Thyroid gland (tissue), 4 donors: ENCODE measurements at regions not wholly inside any gene's neighbourhood (a gene's known extent, or its start where the extent isn't known, plus 50 kb on each side); places are given as distances from the start of the nearest gene placed in this dataset.

Source experiments
- DNase-seq, 2 donors: peaks; one replicate each; pipeline ENCODE4 v3.0.0-alpha.2; 2019
- H3K27ac ChIP-seq, 3 donors: fragments of 200-600 bp; sonication (generic); 1 replicate in 2 of 3; 2 replicates in 1 of 3; pipeline ENCODE4 v1.5.1; 2016 to 2019; ENCODE audit warnings: mild to moderate bottlenecking in 1 of 3, moderate library complexity in 1 of 3
- H3K27me3 ChIP-seq: fragments of 200-600 bp; sonication (generic); one replicate; pipeline ENCODE4 v1.5.1; 2019
- H3K36me3 ChIP-seq, 2 donors: fragments of 200-600 bp; sonication (generic); one replicate each; pipeline ENCODE4 v1.5.1; 2016 to 2019
- H3K4me1 ChIP-seq, 2 donors: fragments of 200-600 bp; sonication (generic); one replicate each; pipeline ENCODE4 v1.5.1; 2017 to 2019
- H3K4me3 ChIP-seq, 3 donors: fragments of 200-600 bp; sonication (generic); replicated peaks in 1 of 3; 1 replicate in 2 of 3; 2 replicates in 1 of 3; pipeline ENCODE4 v1.5.1; 2016; ENCODE audit warnings: mild to moderate bottlenecking in 1 of 3
- H3K9me3 ChIP-seq: fragments of 200-600 bp; sonication (generic); one replicate; pipeline ENCODE4 v1.5.1; 2017
- CTCF ChIP-seq, 6 experiments: fragments of 200-600 bp in 3 of 6; fragments of 450-650 bp in 3 of 6; sonication (generic) in 3 of 6; IDR thresholded peaks; one replicate each; pipeline ENCODE4 v1.5.1; 2016 to 2019; ENCODE audit warnings: antibody characterized with exemption in 6 of 6, mild to moderate bottlenecking in 2 of 6, inconsistent platforms in 1 of 6, moderate library complexity in 1 of 6
- POLR2A ChIP-seq, 2 donors: fragments of 450-650 bp; IDR thresholded peaks; one replicate each; pipeline ENCODE4 v1.6.1; 2017; ENCODE audit warnings: antibody characterized with exemption in 2 of 2, mild to moderate bottlenecking in 2 of 2, moderate library complexity in 1 of 2
- WGBS, 2 donors: methylation state at CpG; one replicate each; pipeline ENCODE4 v1.1.5; 2017; 5-methylcytosine and 5-hydroxymethylcytosine counted together
- intact Hi-C: fragments of 100-400 bp; cut with DNase I; formaldehyde crosslinking; loops from one replicate; pipeline ENCODE4 v1.15.1; 2023

- H3K4me3 ChIP-seq = no peak overlapping the region
- H3K27ac ChIP-seq = no peak overlapping the region
- intact Hi-C loops = no loop called here
- no peak for DNase-seq
- TF ChIP-seq CTCF (IDR thresholded peaks at IDR 0.05) (no peak), POLR2A (IDR thresholded peaks at IDR 0.05) (no peak)
- WGBS, 2 donors = 74 to 78% methylated on average over 3 of the region's 3 CpGs
- no peaks in the 10 kb centered on the region for H3K4me1 ChIP-seq
- no peaks in the 10 kb centered on the region for H3K9me3 ChIP-seq
- no peaks in the 10 kb centered on the region for H3K27me3 ChIP-seq
- H3K36me3 ChIP-seq = no peaks in the 10 kb centered on the region
Observed at GRCh38 chr1:94310570-94311270, 73.3 kb upstream of the ARHGAP29 start.

- 88 to 91% methylated on average over 9 of the region's 9 CpGs for WGBS, 2 donors
- no peaks in the 10 kb centered on the region for H3K36me3 ChIP-seq
- no peak overlapping the region for H3K4me3 ChIP-seq
- TF ChIP-seq CTCF (IDR thresholded peaks at IDR 0.05) = no peak
- TF ChIP-seq POLR2A (IDR thresholded peaks at IDR 0.05) = no peak
- no peaks in the 10 kb centered on the region for H3K9me3 ChIP-seq
- intact Hi-C loops = no loop called here
- H3K27ac ChIP-seq = no peak overlapping the region
- H3K4me1 ChIP-seq = no peaks in the 10 kb centered on the region
- no peaks in the 10 kb centered on the region for H3K27me3 ChIP-seq
- no peak for DNase-seq
Observed at GRCh38 chr1:94309829-94310569, 72.6 kb upstream of the ARHGAP29 start.

GRCh38 chr1:94309216-94309615 is 71.8 kb upstream of the ARHGAP29 start:
- no peak overlapping the region for H3K4me3 ChIP-seq
- WGBS, 2 donors = 67 to 72% methylated on average over 4 of the region's 4 CpGs
- H3K27me3 ChIP-seq = no peaks in the 10 kb centered on the region
- intact Hi-C loops = no loop called here
- H3K9me3 ChIP-seq = no peaks in the 10 kb centered on the region
- DNase-seq = no peak
- H3K4me1 ChIP-seq = no peaks in the 10 kb centered on the region
- TF ChIP-seq POLR2A (IDR thresholded peaks at IDR 0.05) (no peak), CTCF (IDR thresholded peaks at IDR 0.05) (no peak)
- no peak overlapping the region for H3K27ac ChIP-seq
- no peaks in the 10 kb centered on the region for H3K36me3 ChIP-seq

- Histone ChIP-seq H3K36me3 (no peaks in the 10 kb centered on the region), H3K9me3 (no peaks in the 10 kb centered on the region), H3K4me3 (no peak overlapping the region), H3K27me3 (no peaks in the 10 kb centered on the region), H3K4me1 (no peaks in the 10 kb centered on the region), H3K27ac (no peak overlapping the region)
- 44 to 54% methylated on average over 1 of the region's 1 CpG for WGBS, 2 donors
- no peak for DNase-seq
- no peak for TF ChIP-seq CTCF (IDR thresholded peaks at IDR 0.05)
- no peak for TF ChIP-seq POLR2A (IDR thresholded peaks at IDR 0.05)
- intact Hi-C loops = no loop called here
Observed at GRCh38 chr1:94306521-94306920, 69.1 kb upstream of the ARHGAP29 start.

- no peaks in the 10 kb centered on the region for H3K36me3 ChIP-seq
- peaks cover 3 to 7% of the 10 kb centered on the region in 2 donors for H3K4me1 ChIP-seq
- TF ChIP-seq POLR2A (IDR thresholded peaks at IDR 0.05) (no peak), CTCF (IDR thresholded peaks at IDR 0.05) (no peak)
- 47 to 52% methylated on average over 1 of the region's 1 CpG for WGBS, 2 donors
- no peak for DNase-seq
- H3K27me3 ChIP-seq = no peaks in the 10 kb centered on the region
- no peak overlapping the region for H3K4me3 ChIP-seq
- intact Hi-C loops = no loop called here
- H3K27ac ChIP-seq = no peak overlapping the region
- H3K9me3 ChIP-seq = no peaks in the 10 kb centered on the region
Observed at GRCh38 chr1:94305704-94306103, 68.3 kb upstream of the ARHGAP29 start.
